GM10248 (cell line): ENCODE measurements at regions not wholly inside any gene's neighbourhood (a gene's known extent, or its start where the extent isn't known, plus 50 kb on each side); places are given as distances from the start of the nearest gene placed in this dataset.

ENCODE experiments used
- CTCF ChIA-PET: fragments of 300-600 bp; sonication (Branson Sonifier 250); formaldehyde crosslinking; extraction: SDS; loops from one replicate; lab custom pipeline; 2021; ENCODE audit warnings: antibody characterized with exemption; lab: Yijun Ruan, JAX
- POLR2A ChIA-PET: fragments of 350-650 bp; sonication (Branson Sonifier 250); formaldehyde crosslinking; extraction: SDS; loops from one replicate; lab custom pipeline; 2020; ENCODE audit warnings: antibody characterized with exemption; lab: Yijun Ruan, JAX
- DNase-seq: peaks from one replicate; pipeline ENCODE4 v3.0.0; 2012; ENCODE audit errors: extremely low spot score
- CTCF ChIP-seq: IDR thresholded peaks from 2 replicates; pipeline ENCODE4 v1.5.1; 2012; ENCODE audit warnings: mild to moderate bottlenecking, low read depth; ENCODE audit errors: extremely low read depth, missing control alignments, control extremely low read depth

DNA sequence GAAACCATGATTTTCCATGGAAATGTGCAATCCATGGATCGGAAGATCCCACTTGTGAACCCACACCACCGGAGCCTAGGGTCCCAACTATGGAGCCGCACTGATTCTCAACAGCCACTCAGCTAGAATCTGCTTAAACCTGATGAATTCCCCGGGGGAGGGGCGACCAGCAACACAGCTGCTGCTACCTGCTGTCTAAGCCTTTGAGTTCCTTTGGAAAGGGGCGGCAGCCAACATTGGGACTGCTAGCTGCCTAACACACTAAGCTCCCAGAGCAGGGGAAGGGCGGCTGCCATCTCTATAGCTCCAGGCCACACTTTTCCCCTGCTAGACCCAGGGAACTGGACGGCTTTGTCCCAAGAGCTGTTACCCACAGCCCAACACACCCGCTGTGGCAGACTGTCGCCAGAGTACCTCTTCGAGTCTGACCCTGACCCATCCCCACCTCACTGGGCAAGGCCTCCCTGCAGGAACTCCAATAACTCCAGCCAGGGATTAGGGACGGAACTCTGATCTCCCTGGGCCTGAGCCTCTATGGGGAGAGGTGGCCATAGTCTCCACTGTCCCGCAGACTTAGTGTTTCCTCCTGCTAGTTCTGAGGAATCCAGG, 205.8 kb upstream of the SLC16A7 start:
- no peak for TF ChIP-seq CTCF
- ChIA-PET CTCF (no interaction called here), POLR2A (no interaction called here)
- no peak for DNase-seq

GRCh38 chr12:59388694-59389093, 207.1 kb upstream of the SLC16A7 start:
- POLR2A ChIA-PET: no interaction called here
- CTCF ChIA-PET: interaction anchor here (1.3 to 1.5 kb wide), 2 partner anchors 8 to 15 kb away, joined by 4 to 6 read pairs; no protein-coding TSS in a partner anchor
- no peak for TF ChIP-seq CTCF
- no peak for DNase-seq

DNA sequence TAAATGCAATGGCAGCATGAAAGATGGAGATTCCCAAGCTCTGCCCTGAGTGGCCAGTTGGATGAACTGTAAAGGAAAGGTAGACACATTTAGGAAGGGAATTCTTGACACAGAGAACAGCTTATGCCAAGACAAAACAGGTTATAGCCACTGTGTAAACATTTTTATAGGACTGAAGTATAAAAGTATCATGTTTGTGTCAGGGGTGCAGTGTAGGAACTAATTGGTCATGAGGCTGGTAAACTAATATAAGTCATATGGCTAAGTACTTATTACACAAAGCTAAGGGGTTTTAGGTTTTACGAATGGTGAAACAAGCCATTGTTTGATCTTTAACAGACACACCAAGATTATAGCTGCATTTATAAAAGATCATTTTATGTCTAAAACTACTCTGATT, 207.7 kb upstream of the SLC16A7 start:
- TF ChIP-seq CTCF: no peak
- no peak for DNase-seq
- ChIA-PET POLR2A (no interaction called here), CTCF (interaction anchor here (1.3 to 1.5 kb wide), 2 partner anchors 9 to 16 kb away, joined by 4 to 6 read pairs; no protein-coding TSS in a partner anchor)

GRCh38 chr12:59386236-59386635, 209.6 kb upstream of the SLC16A7 start:
- ChIA-PET CTCF (interaction anchor here (1.9 kb wide), 1 partner anchor 18 kb away, joined by 4 read pairs; no protein-coding TSS in a partner anchor), POLR2A (no interaction called here)
- no peak for DNase-seq
- TF ChIP-seq CTCF: no peak

GRCh38 chr12:59383079-59383822, 212.6 kb upstream of the SLC16A7 start:
- no peak for TF ChIP-seq CTCF
- POLR2A ChIA-PET: no interaction called here
- DNase-seq: no peak
- CTCF ChIA-PET: interaction anchor here (1.6 to 2.0 kb wide), 3 partner anchors 15 to 455 kb away, joined by 5 to 7 read pairs (median 5); no protein-coding TSS in a partner anchor

GRCh38 chr12:59382282-59383078, 213.3 kb upstream of the SLC16A7 start:
- no peak for DNase-seq
- ChIA-PET POLR2A (no interaction called here), CTCF (interaction anchor here (1.6 to 2.0 kb wide), 3 partner anchors 16 to 456 kb away, joined by 5 to 7 read pairs (median 5); no protein-coding TSS in a partner anchor)
- no peak for TF ChIP-seq CTCF
